ENCODE measurements at regions not wholly inside any gene's neighbourhood (a gene's known extent, or its start where the extent isn't known, plus 50 kb on each side); places are given as distances from the start of the nearest gene placed in this dataset.

GRCh38 chr15:87566236-87566635 is 690.3 kb downstream of the NTRK3 start:
- DNase-seq (ENCODE audit: extremely low spot score) = no peak
- Histone ChIP-seq H3K9me3 (no peaks in the 10 kb centered on the region), H3K4me3 (no peak overlapping the region), H3K27ac (replicated peaks in 1 of 4) (no peak overlapping the region), H3K4me1 (no peaks in the 10 kb centered on the region), H3K27me3 (no peaks in the 10 kb centered on the region), H3K36me3 (no peaks in the 10 kb centered on the region)
- TF ChIP-seq POLR2AphosphoS5 (IDR thresholded peaks at IDR 0.05) = no peak
- no peak for TF ChIP-seq POLR2A (IDR thresholded peaks at IDR 0.05; ENCODE audit: low read depth)
- TF ChIP-seq CTCF (IDR thresholded peaks at IDR 0.05) = no peak
- no peak for TF ChIP-seq EP300 (IDR thresholded peaks at IDR 0.05)
- WGBS = 86% methylated on average over 6 of the region's 6 CpGs
- intact Hi-C loops (cut with DNase I) = no loop called here

- TF ChIP-seq POLR2A (IDR thresholded peaks at IDR 0.05; ENCODE audit: low read depth) (no peak), EP300 (IDR thresholded peaks at IDR 0.05) (no peak), CTCF (IDR thresholded peaks at IDR 0.05) (no peak), POLR2AphosphoS5 (IDR thresholded peaks at IDR 0.05) (no peak)
- Histone ChIP-seq H3K4me1 (no peaks in the 10 kb centered on the region), H3K36me3 (no peaks in the 10 kb centered on the region), H3K4me3 (no peak overlapping the region), H3K27ac (replicated peaks in 1 of 4) (no peak overlapping the region), H3K27me3 (no peaks in the 10 kb centered on the region), H3K9me3 (no peaks in the 10 kb centered on the region)
- intact Hi-C loops (cut with DNase I) = no loop called here
- DNase-seq (ENCODE audit: extremely low spot score) = no peak
- 75% methylated on average over 3 of the region's 3 CpGs for WGBS
Measured at GRCh38 chr15:87564681-87565080, 691.9 kb downstream of the NTRK3 start.

- Histone ChIP-seq H3K4me3 (no peak overlapping the region), H3K27ac (replicated peaks in 1 of 4) (no peak overlapping the region), H3K4me1 (no peaks in the 10 kb centered on the region), H3K27me3 (no peaks in the 10 kb centered on the region), H3K9me3 (no peaks in the 10 kb centered on the region), H3K36me3 (no peaks in the 10 kb centered on the region)
- intact Hi-C loops (cut with DNase I) = no loop called here
- 33% methylated on average over 2 of the region's 2 CpGs for WGBS
- DNase-seq (ENCODE audit: extremely low spot score) = no peak
- TF ChIP-seq POLR2A (IDR thresholded peaks at IDR 0.05; ENCODE audit: low read depth) (no peak), CTCF (IDR thresholded peaks at IDR 0.05) (no peak), POLR2AphosphoS5 (IDR thresholded peaks at IDR 0.05) (no peak), EP300 (IDR thresholded peaks at IDR 0.05) (no peak)
Measured at GRCh38 chr15:87563869-87564268, 692.7 kb downstream of the NTRK3 start.

- intact Hi-C loops (cut with DNase I) = no loop called here
- H3K27me3 ChIP-seq = no peaks in the 10 kb centered on the region
Measured at GRCh38 chr15:87562203-87562602, 694.3 kb downstream of the NTRK3 start.

More at GRCh38 chr15:87562203-87562602, 694.3 kb downstream of the NTRK3 start:
- 80% methylated on average over 4 of the region's 4 CpGs for WGBS
- TF ChIP-seq POLR2A (IDR thresholded peaks at IDR 0.05; ENCODE audit: low read depth) = no peak
- TF ChIP-seq POLR2AphosphoS5 (IDR thresholded peaks at IDR 0.05) = no peak
- TF ChIP-seq CTCF (IDR thresholded peaks at IDR 0.05) = no peak
- TF ChIP-seq EP300 (IDR thresholded peaks at IDR 0.05) = no peak
- Histone ChIP-seq H3K4me3 (no peak overlapping the region), H3K27ac (replicated peaks in 1 of 4) (no peak overlapping the region), H3K9me3 (no peaks in the 10 kb centered on the region), H3K36me3 (no peaks in the 10 kb centered on the region), H3K4me1 (no peaks in the 10 kb centered on the region)
- DNase-seq (ENCODE audit: extremely low spot score) = no peak
